Panc1 (cell line): ENCODE measurements at regions not wholly inside any gene's neighbourhood (a gene's known extent, or its start where the extent isn't known, plus 50 kb on each side); places are given as distances from the start of the nearest gene placed in this dataset.

Experiments used
- ATAC-seq: fragments of 200-7000 bp; cut with Tn5 transposase; 2 replicates; pipeline ENCODE4 v1.9.1; 2020; ENCODE audit warnings: mild to moderate bottlenecking, moderate library complexity
- BruUV-seq: library from RNA; stranded (reverse); fragments of 400-500 nt; replicated peaks from 2 replicates; lab custom pipeline; 2021; lab: Mats Ljungman, UMichigan
- CTCF ChIA-PET: fragments of 300-600 bp; sonication (Branson Sonifier 250); formaldehyde crosslinking; loops from one replicate; lab custom pipeline; 2022; ENCODE audit warnings: antibody characterized with exemption; lab: Charles Lee
- POLR2A ChIA-PET: fragments of 300-600 bp; sonication (Branson Sonifier 250); formaldehyde crosslinking; loops from one replicate; lab custom pipeline; 2022; ENCODE audit warnings: antibody characterized with exemption; lab: Charles Lee
- DNase-seq: peaks from one replicate; pipeline ENCODE4 v3.0.0-alpha.2; 2010; ENCODE audit warnings: low read depth, low spot score
- H3K27ac ChIP-seq: 2 replicates; pipeline ENCODE4 v1.5.1; 2011; ENCODE audit warnings: mild to moderate bottlenecking, low read length, inconsistent platforms
- H3K27me3 ChIP-seq: fragments of 200-500 bp; sonication (Bioruptor generic); 2 replicates; pipeline ENCODE4 v1.6.0; 2014; ENCODE audit warnings: low read length, inconsistent platforms; ENCODE audit not compliant: control insufficient read depth, insufficient read depth
- H3K36me3 ChIP-seq: fragments of 200-500 bp; sonication (Bioruptor generic); 2 replicates; pipeline ENCODE4 v1.5.1; 2014; ENCODE audit warnings: inconsistent platforms, mild to moderate bottlenecking, low read length, moderate library complexity; ENCODE audit not compliant: control insufficient read depth, insufficient read depth
- H3K4me1 ChIP-seq: 2 replicates; pipeline ENCODE4 v1.5.1; 2011; ENCODE audit warnings: inconsistent platforms, mild to moderate bottlenecking, low read length, moderate library complexity; ENCODE audit not compliant: control insufficient read depth, insufficient read depth
- H3K4me3 ChIP-seq, 2 experiments: 2 replicates each; pipeline ENCODE4 v1.5.1; 2011 to 2012; ENCODE audit warnings: low read depth in 2 of 2, low read length in 2 of 2, mild to moderate bottlenecking in 2 of 2, inconsistent platforms in 1 of 2, moderate library complexity in 1 of 2
- H3K9me3 ChIP-seq: fragments of 200-500 bp; sonication (Bioruptor generic); 2 replicates; pipeline ENCODE4 v1.5.1; 2014; ENCODE audit warnings: low read depth, mild to moderate bottlenecking, inconsistent platforms, low read length, moderate library complexity; ENCODE audit not compliant: control insufficient read depth, insufficient read depth
- POLR2AphosphoS5 ChIP-seq: IDR thresholded peaks from 2 replicates; pipeline ENCODE4 v1.6.1; 2012; ENCODE audit warnings: mild to moderate bottlenecking, low read depth, low read length, moderate library complexity
- SIN3A ChIP-seq: IDR thresholded peaks from 2 replicates; pipeline ENCODE4 v1.6.1; 2012; ENCODE audit warnings: low read depth, mild to moderate bottlenecking, low read length, moderate library complexity, borderline replicate concordance; ENCODE audit not compliant: insufficient read depth
- TCF7L2 ChIP-seq: IDR thresholded peaks from 2 replicates; pipeline ENCODE4 v1.6.1; 2011; ENCODE audit warnings: mild to moderate bottlenecking, low read depth, low read length, inconsistent platforms
- in situ Hi-C: cut with HindIII; loops from 2 replicates; pipeline ENCODE4 v1.10.0; 2016; ENCODE audit warnings: low sequenced_read_pairs, low pct_unique_long_range_greater_than_20kb
- intact Hi-C: fragments of 100-400 bp; cut with micrococcal nuclease; formaldehyde crosslinking; loops from one replicate; pipeline ENCODE4 v1.10.0; 2022; ENCODE audit not compliant: unreplicated experiment
- TF ChIP-seq, protein P1 (sequence below): fragments of 450-650 bp; IDR thresholded peaks from 2 replicates; pipeline ENCODE4 v1.5.1; 2017; ENCODE audit warnings: mild to moderate bottlenecking
- TF ChIP-seq, protein P2 (sequence below), 2 experiments: IDR thresholded peaks; 2 replicates each; pipeline ENCODE4 v1.6.1; 2011 to 2012; ENCODE audit warnings: low read depth in 2 of 2, control low read depth in 1 of 2, low read length in 1 of 2, mild to moderate bottlenecking in 1 of 2, moderate library complexity in 1 of 2; ENCODE audit not compliant: insufficient read depth in 1 of 2

DNA sequence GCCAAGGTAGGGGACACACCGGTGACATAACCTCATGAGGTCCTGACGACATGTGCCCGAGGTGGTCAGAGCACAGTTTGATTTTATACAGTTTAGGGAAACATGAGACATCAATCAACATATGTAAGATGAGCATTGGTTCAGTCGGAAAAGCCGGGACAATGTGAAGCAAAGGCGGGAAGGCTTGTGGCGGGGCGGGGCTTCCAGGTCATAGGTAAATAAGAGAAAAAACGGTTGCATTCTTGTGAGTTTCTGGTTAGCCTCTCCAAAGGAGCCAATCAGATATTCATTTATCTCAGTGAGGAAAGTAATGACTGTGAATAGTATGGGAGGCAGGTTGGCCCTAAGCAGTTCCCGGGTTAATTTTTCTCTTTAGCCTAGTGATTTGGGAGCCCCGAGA, 271.7 kb upstream of the ATP10A start:
- CTCF ChIA-PET, result no interaction called here
- BruUV-seq, result no TSS peak
- intact Hi-C loops, result no loop called here
- DNase-seq (no peak), ATAC-seq (no peak)
- Histone ChIP-seq H3K4me3 (no peak overlapping the region), H3K4me1 (no peaks in the 10 kb centered on the region), H3K9me3 (no peaks in the 10 kb centered on the region), H3K27ac (no peak overlapping the region), H3K36me3 (no peaks in the 10 kb centered on the region), H3K27me3 (no peaks in the 10 kb centered on the region)
- in situ Hi-C loops, result no loop called here
- POLR2A ChIA-PET, result no interaction called here
- TF ChIP-seq, protein P1, sequence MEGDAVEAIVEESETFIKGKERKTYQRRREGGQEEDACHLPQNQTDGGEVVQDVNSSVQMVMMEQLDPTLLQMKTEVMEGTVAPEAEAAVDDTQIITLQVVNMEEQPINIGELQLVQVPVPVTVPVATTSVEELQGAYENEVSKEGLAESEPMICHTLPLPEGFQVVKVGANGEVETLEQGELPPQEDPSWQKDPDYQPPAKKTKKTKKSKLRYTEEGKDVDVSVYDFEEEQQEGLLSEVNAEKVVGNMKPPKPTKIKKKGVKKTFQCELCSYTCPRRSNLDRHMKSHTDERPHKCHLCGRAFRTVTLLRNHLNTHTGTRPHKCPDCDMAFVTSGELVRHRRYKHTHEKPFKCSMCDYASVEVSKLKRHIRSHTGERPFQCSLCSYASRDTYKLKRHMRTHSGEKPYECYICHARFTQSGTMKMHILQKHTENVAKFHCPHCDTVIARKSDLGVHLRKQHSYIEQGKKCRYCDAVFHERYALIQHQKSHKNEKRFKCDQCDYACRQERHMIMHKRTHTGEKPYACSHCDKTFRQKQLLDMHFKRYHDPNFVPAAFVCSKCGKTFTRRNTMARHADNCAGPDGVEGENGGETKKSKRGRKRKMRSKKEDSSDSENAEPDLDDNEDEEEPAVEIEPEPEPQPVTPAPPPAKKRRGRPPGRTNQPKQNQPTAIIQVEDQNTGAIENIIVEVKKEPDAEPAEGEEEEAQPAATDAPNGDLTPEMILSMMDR, result no peak
- TF ChIP-seq, protein P2, sequence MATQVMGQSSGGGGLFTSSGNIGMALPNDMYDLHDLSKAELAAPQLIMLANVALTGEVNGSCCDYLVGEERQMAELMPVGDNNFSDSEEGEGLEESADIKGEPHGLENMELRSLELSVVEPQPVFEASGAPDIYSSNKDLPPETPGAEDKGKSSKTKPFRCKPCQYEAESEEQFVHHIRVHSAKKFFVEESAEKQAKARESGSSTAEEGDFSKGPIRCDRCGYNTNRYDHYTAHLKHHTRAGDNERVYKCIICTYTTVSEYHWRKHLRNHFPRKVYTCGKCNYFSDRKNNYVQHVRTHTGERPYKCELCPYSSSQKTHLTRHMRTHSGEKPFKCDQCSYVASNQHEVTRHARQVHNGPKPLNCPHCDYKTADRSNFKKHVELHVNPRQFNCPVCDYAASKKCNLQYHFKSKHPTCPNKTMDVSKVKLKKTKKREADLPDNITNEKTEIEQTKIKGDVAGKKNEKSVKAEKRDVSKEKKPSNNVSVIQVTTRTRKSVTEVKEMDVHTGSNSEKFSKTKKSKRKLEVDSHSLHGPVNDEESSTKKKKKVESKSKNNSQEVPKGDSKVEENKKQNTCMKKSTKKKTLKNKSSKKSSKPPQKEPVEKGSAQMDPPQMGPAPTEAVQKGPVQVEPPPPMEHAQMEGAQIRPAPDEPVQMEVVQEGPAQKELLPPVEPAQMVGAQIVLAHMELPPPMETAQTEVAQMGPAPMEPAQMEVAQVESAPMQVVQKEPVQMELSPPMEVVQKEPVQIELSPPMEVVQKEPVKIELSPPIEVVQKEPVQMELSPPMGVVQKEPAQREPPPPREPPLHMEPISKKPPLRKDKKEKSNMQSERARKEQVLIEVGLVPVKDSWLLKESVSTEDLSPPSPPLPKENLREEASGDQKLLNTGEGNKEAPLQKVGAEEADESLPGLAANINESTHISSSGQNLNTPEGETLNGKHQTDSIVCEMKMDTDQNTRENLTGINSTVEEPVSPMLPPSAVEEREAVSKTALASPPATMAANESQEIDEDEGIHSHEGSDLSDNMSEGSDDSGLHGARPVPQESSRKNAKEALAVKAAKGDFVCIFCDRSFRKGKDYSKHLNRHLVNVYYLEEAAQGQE (IDR thresholded peaks at IDR 0.05; ENCODE audit: insufficient read depth in 1 of 2, low read depth in 2 of 2, low read length in 1 of 2), result no peak
- no peak for TF ChIP-seq SIN3A
- no peak for TF ChIP-seq POLR2AphosphoS5
- no peak for TF ChIP-seq TCF7L2

DNA sequence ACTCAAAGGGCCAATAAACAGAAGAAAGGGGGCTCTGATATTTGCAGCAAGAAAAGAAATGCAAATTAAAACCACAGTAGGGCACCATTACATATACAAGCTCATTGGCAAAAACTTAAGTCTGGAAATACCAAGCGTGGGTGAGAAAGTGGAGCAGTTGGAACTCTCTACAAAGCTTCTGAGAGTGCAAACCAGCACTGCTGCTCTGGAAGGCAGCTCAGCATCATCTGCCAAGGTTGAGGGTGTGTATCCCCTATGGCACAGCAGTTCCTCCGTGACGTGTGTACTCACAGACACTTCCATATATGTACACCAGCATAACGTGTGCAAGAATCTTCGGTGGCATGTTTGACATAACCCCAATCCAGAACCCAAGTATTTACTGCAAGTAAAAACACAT, 271.0 kb upstream of the ATP10A start:
- Histone ChIP-seq H3K9me3 (no peaks in the 10 kb centered on the region), H3K27me3 (no peaks in the 10 kb centered on the region), H3K4me1 (no peaks in the 10 kb centered on the region), H3K36me3 (no peaks in the 10 kb centered on the region), H3K27ac (no peak overlapping the region), H3K4me3 (no peak overlapping the region)
- no peak for DNase-seq
- TF ChIP-seq POLR2AphosphoS5 (no peak), SIN3A (no peak), TCF7L2 (no peak)
- TF ChIP-seq, protein P2 (IDR thresholded peaks at IDR 0.05; ENCODE audit: insufficient read depth in 1 of 2, low read depth in 2 of 2, low read length in 1 of 2), result no peak
- TF ChIP-seq, protein P1, result no peak
- CTCF ChIA-PET, result no interaction called here
- ATAC-seq, result no peak
- intact Hi-C loops (no loop called here), in situ Hi-C loops (no loop called here)
- BruUV-seq, result no TSS peak
- POLR2A ChIA-PET, result no interaction called here
